H1 (cell line): ENCODE measurements at regions not wholly inside any gene's neighbourhood (a gene's known extent, or its start where the extent isn't known, plus 50 kb on each side); places are given as distances from the start of the nearest gene placed in this dataset.

Experiments used
- CHD1 ChIP-seq: IDR thresholded peaks from 2 replicates; pipeline ENCODE4 v1.6.1; 2012; ENCODE audit warnings: low read depth, low read length, improper control_type of control experiment
- EP300 ChIP-seq, 2 experiments: IDR thresholded peaks; 1 replicate in 1 of 2; 2 replicates in 1 of 2; pipeline ENCODE4 v1.6.1; 2011 to 2012; ENCODE audit warnings: low read depth in 2 of 2, low read length in 2 of 2, mild to moderate bottlenecking in 2 of 2, borderline replicate concordance in 1 of 2, inconsistent platforms in 1 of 2, moderate library complexity in 1 of 2
- EZH2 ChIP-seq: fragments of 200-600 bp; sonication (generic); IDR thresholded peaks from 2 replicates; pipeline ENCODE4 v1.7.1; 2012; ENCODE audit warnings: low read depth, mild to moderate bottlenecking, moderate library complexity, low read length, inconsistent platforms; ENCODE audit not compliant: severe bottlenecking
- POLR2A ChIP-seq, 2 experiments: IDR thresholded peaks; 1 replicate in 1 of 2; 2 replicates in 1 of 2; pipeline ENCODE4 v1.6.1; 2011; ENCODE audit warnings: low read depth in 2 of 2, low read length in 2 of 2, mild to moderate bottlenecking in 2 of 2; ENCODE audit errors: control extremely low read depth in 1 of 2
- POLR2AphosphoS5 ChIP-seq: IDR thresholded peaks from 2 replicates; pipeline ENCODE4 v1.6.1; 2011; ENCODE audit warnings: low read depth, low read length
- POU5F1 ChIP-seq: IDR thresholded peaks from 2 replicates; pipeline ENCODE4 v1.6.1; 2011; ENCODE audit warnings: low read depth, mild to moderate bottlenecking, low read length, moderate library complexity
- RAD21 ChIP-seq, 2 experiments: IDR thresholded peaks in 1 of 2; conservative IDR thresholded peaks in 1 of 2; 2 replicates each; pipeline ENCODE4 v1.6.1; 2011; ENCODE audit warnings: low read depth in 2 of 2, low read length in 2 of 2, improper control_type of control experiment in 1 of 2, inconsistent platforms in 1 of 2, mild to moderate bottlenecking in 1 of 2, moderate library complexity in 1 of 2
- SP2 ChIP-seq: IDR thresholded peaks from 2 replicates; pipeline ENCODE4 v1.6.1; 2012; ENCODE audit warnings: mild to moderate bottlenecking, low read length, inconsistent platforms
- TEAD4 ChIP-seq: IDR thresholded peaks from 2 replicates; pipeline ENCODE4 v1.6.1; 2012; ENCODE audit warnings: low read depth, low read length, inconsistent platforms, mixed read lengths
- TF ChIP-seq, protein P1 (sequence below), 3 experiments: IDR thresholded peaks; 1 replicate in 2 of 3; 2 replicates in 1 of 3; pipeline versions ENCODE4 v1.5.1 to v1.6.1; 2011; ENCODE audit warnings: low read length in 3 of 3, mild to moderate bottlenecking in 3 of 3, inconsistent platforms in 2 of 3, low read depth in 1 of 3, moderate library complexity in 1 of 3; ENCODE audit not compliant: insufficient read depth in 1 of 3; ENCODE audit errors: control extremely low read depth in 1 of 3
- TF ChIP-seq, protein P2 (sequence below): IDR thresholded peaks from 2 replicates; pipeline ENCODE4 v1.6.1; 2011; ENCODE audit warnings: low read length, improper control_type of control experiment

DNA sequence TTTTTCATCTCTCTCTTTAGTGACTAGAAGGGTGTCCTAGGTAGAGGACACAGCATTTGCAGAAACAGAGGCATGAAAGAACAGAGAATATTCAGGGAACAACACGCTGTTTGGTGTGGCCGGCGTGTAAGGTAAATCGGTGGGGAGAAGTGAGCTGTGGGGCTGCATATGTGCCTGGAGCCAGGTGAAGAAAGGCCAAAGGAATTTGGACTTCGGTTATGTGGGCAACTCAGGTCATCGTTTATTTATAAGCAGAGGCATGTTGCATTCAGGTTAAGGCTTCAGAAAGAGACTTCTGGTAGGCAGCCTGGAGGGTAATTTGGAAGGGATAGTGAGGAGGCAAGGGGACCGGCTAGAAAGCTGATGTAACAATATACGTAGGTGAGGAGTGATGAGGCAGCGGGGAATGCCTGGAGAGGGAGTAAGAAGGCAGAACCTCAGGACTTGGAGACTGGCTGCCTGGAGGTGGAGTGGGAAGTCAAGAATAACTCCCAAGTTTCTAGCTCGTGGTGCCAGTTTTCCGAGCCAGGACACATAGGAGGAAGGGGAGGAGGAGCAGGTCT, 64.1 kb upstream of the ACOT11 start:
- TF ChIP-seq SP2 (no peak), POLR2A (IDR thresholded peaks at IDR 0.05; ENCODE audit: control extremely low read depth in 1 of 2, low read depth in 2 of 2, low read length in 2 of 2) (no peak), POLR2AphosphoS5 (no peak), POU5F1 (no peak), CHD1 (no peak), RAD21 (IDR thresholded peaks at IDR 0.05 in 1 of 2, conservative IDR thresholded peaks at IDR 0.05 in 1 of 2; ENCODE audit: low read depth in 2 of 2, low read length in 2 of 2) (no peak), TEAD4 (no peak), EP300 (IDR thresholded peaks at IDR 0.05; ENCODE audit: borderline replicate concordance in 1 of 2, low read depth in 2 of 2, low read length in 2 of 2) (no peak), EZH2 (no peak)
- TF ChIP-seq, protein P1, sequence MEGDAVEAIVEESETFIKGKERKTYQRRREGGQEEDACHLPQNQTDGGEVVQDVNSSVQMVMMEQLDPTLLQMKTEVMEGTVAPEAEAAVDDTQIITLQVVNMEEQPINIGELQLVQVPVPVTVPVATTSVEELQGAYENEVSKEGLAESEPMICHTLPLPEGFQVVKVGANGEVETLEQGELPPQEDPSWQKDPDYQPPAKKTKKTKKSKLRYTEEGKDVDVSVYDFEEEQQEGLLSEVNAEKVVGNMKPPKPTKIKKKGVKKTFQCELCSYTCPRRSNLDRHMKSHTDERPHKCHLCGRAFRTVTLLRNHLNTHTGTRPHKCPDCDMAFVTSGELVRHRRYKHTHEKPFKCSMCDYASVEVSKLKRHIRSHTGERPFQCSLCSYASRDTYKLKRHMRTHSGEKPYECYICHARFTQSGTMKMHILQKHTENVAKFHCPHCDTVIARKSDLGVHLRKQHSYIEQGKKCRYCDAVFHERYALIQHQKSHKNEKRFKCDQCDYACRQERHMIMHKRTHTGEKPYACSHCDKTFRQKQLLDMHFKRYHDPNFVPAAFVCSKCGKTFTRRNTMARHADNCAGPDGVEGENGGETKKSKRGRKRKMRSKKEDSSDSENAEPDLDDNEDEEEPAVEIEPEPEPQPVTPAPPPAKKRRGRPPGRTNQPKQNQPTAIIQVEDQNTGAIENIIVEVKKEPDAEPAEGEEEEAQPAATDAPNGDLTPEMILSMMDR (IDR thresholded peaks at IDR 0.05; ENCODE audit: control extremely low read depth in 1 of 3, insufficient read depth in 1 of 3, low read depth in 1 of 3, low read length in 3 of 3): no peak
- TF ChIP-seq, protein P2, sequence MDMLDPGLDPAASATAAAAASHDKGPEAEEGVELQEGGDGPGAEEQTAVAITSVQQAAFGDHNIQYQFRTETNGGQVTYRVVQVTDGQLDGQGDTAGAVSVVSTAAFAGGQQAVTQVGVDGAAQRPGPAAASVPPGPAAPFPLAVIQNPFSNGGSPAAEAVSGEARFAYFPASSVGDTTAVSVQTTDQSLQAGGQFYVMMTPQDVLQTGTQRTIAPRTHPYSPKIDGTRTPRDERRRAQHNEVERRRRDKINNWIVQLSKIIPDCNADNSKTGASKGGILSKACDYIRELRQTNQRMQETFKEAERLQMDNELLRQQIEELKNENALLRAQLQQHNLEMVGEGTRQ: no peak
